Keratinocyte (primary cell): ENCODE measurements at regions not wholly inside any gene's neighbourhood (a gene's known extent, or its start where the extent isn't known, plus 50 kb on each side); places are given as distances from the start of the nearest gene placed in this dataset.

ENCODE experiments used
- DNase-seq: peaks from one replicate; pipeline ENCODE4 v3.0.0-alpha.2; 2011; ENCODE audit warnings: low read depth, missing footprints, low spot score
- FAIRE-seq: peaks from 2 replicates; lab custom pipeline; 2011; peaks lifted over from hg19 to GRCh38; lab: Jason Lieb, UNC
- H2AFZ ChIP-seq: 2 replicates; pipeline ENCODE4 v1.6.0; 2012; ENCODE audit warnings: low read length, control low read depth, inconsistent platforms; ENCODE audit not compliant: control insufficient read depth
- H3K27ac ChIP-seq: 2 replicates; pipeline ENCODE4 v1.5.1; 2011; ENCODE audit warnings: low read length; ENCODE audit not compliant: control insufficient read depth, insufficient read depth
- H3K27me3 ChIP-seq: 3 replicates; pipeline ENCODE4 v1.6.0; 2011; ENCODE audit warnings: low read length; ENCODE audit not compliant: control insufficient read depth, insufficient read depth; ENCODE audit errors: extremely low read depth
- H3K36me3 ChIP-seq, 2 experiments: 2 replicates in 1 of 2; 3 replicates in 1 of 2; pipeline ENCODE4 v1.5.1; 2011; ENCODE audit warnings: low read length in 2 of 2, mild to moderate bottlenecking in 1 of 2; ENCODE audit not compliant: control insufficient read depth in 2 of 2, insufficient read depth in 2 of 2; ENCODE audit errors: extremely low read depth in 1 of 2
- H3K4me1 ChIP-seq: 3 replicates; pipeline ENCODE4 v1.5.1; 2011; ENCODE audit warnings: low read length; ENCODE audit not compliant: control insufficient read depth, insufficient read depth; ENCODE audit errors: extremely low read depth
- H3K4me2 ChIP-seq: 3 replicates; pipeline ENCODE4 v1.6.0; 2011; ENCODE audit warnings: low read depth, low read length; ENCODE audit not compliant: control insufficient read depth, insufficient read depth; ENCODE audit errors: extremely low read depth
- H3K4me3 ChIP-seq, 3 experiments: fragments of 200-600 bp in 1 of 3; sonication (generic) in 1 of 3; 2 replicates in 2 of 3; 3 replicates in 1 of 3; pipeline ENCODE4 v1.5.1; 2011 to 2016; ENCODE audit warnings: low read length in 3 of 3, mild to moderate bottlenecking in 3 of 3, control low read depth in 2 of 3, inconsistent platforms in 1 of 3, low read depth in 1 of 3, mixed read lengths in 1 of 3, mixed run types in 1 of 3, moderate library complexity in 1 of 3; ENCODE audit not compliant: control insufficient read depth in 2 of 3, insufficient read depth in 2 of 3; ENCODE audit errors: extremely low read depth in 1 of 3
- H3K79me2 ChIP-seq: 2 replicates; pipeline ENCODE4 v1.6.0; 2012; ENCODE audit warnings: low read length; ENCODE audit not compliant: control insufficient read depth, insufficient read depth
- H3K9ac ChIP-seq: 3 replicates; pipeline ENCODE4 v1.6.0; 2011; ENCODE audit warnings: low read length; ENCODE audit not compliant: control insufficient read depth, insufficient read depth; ENCODE audit errors: extremely low read depth
- H3K9me1 ChIP-seq: 3 replicates; pipeline ENCODE4 v1.6.0; 2011; ENCODE audit warnings: low read length; ENCODE audit not compliant: control insufficient read depth, insufficient read depth; ENCODE audit errors: extremely low read depth
- H3K9me3 ChIP-seq: 2 replicates; pipeline ENCODE4 v1.5.1; 2012; ENCODE audit warnings: low read depth, low read length; ENCODE audit not compliant: control insufficient read depth
- H4K20me1 ChIP-seq: 3 replicates; pipeline ENCODE4 v1.6.0; 2011; ENCODE audit warnings: low read length; ENCODE audit not compliant: control insufficient read depth, insufficient read depth; ENCODE audit errors: extremely low read depth
- CTCF ChIP-seq, 3 experiments: IDR thresholded peaks in 1 of 3; conservative IDR thresholded peaks in 1 of 3; optimal IDR thresholded peaks in 1 of 3; 2 replicates in 2 of 3; 3 replicates in 1 of 3; pipeline versions ENCODE3 to v1.5.1; 2011; ENCODE audit warnings: low read length in 3 of 3, mild to moderate bottlenecking in 3 of 3, moderate library complexity in 2 of 3, control low read depth in 1 of 3, inconsistent platforms in 1 of 3; ENCODE audit not compliant: insufficient read depth in 2 of 3; ENCODE audit errors: extremely low read depth in 1 of 3
- EZH2 ChIP-seq: IDR thresholded peaks from one replicate; pipeline ENCODE4 v1.6.1; 2012; ENCODE audit warnings: inconsistent platforms, mild to moderate bottlenecking, low read length, moderate library complexity
- dilution Hi-C: fragments of 300-500 bp; cut with MboI; formaldehyde crosslinking; loops from one replicate; pipeline ENCODE4 v1.7.0; 2020; ENCODE audit warnings: low sequenced_read_pairs; ENCODE audit not compliant: extremely low pct_ligation_motif_present

- Histone ChIP-seq H4K20me1 (no peaks in the 10 kb centered on the region), H3K9ac (no peak overlapping the region), H2AFZ (no peak overlapping the region), H3K79me2 (no peaks in the 10 kb centered on the region), H3K27ac (no peak overlapping the region), H3K36me3 (no peaks in the 10 kb centered on the region), H3K4me2 (no peak overlapping the region), H3K9me1 (no peaks in the 10 kb centered on the region), H3K9me3 (no peaks in the 10 kb centered on the region), H3K4me1 (peaks cover 3% of the 10 kb centered on the region), H3K4me3 (no peak overlapping the region), H3K27me3 (peaks cover 8% of the 10 kb centered on the region)
- DNase-seq (no peak), FAIRE-seq (no peak)
- dilution Hi-C loops, result no loop called here
- TF ChIP-seq CTCF (optimal IDR thresholded peaks at IDR 0.05 in 1 of 3, IDR thresholded peaks at IDR 0.05 in 1 of 3, conservative IDR thresholded peaks at IDR 0.05 in 1 of 3; ENCODE audit: extremely low read depth in 1 of 3, insufficient read depth in 2 of 3, low read length in 3 of 3), result no peak
Measured at GRCh38 chr12:105522166-105522825, 191.8 kb downstream of the C12orf75 start.

- DNase-seq (no peak), FAIRE-seq (no peak)
- Histone ChIP-seq H3K9me3 (no peaks in the 10 kb centered on the region), H3K9ac (no peak overlapping the region), H3K9me1 (no peaks in the 10 kb centered on the region), H3K4me2 (no peak overlapping the region), H2AFZ (no peak overlapping the region), H3K27me3 (peaks cover 8% of the 10 kb centered on the region), H3K36me3 (no peaks in the 10 kb centered on the region), H3K79me2 (no peaks in the 10 kb centered on the region), H3K4me3 (no peak overlapping the region), H3K27ac (no peak overlapping the region), H3K4me1 (peaks cover 3% of the 10 kb centered on the region), H4K20me1 (no peaks in the 10 kb centered on the region)
- TF ChIP-seq CTCF (optimal IDR thresholded peaks at IDR 0.05 in 1 of 3, IDR thresholded peaks at IDR 0.05 in 1 of 3, conservative IDR thresholded peaks at IDR 0.05 in 1 of 3; ENCODE audit: extremely low read depth in 1 of 3, insufficient read depth in 2 of 3, low read length in 3 of 3) (no peak), EZH2 (no peak)
- dilution Hi-C loops, result no loop called here
Measured at GRCh38 chr12:105523164-105524057, 192.9 kb downstream of the C12orf75 start.
